DOHH2 (cell line): ENCODE measurements at regions not wholly inside any gene's neighbourhood (a gene's known extent, or its start where the extent isn't known, plus 50 kb on each side); places are given as distances from the start of the nearest gene placed in this dataset.

ENCODE experiments used
- H3F3A ChIP-seq: fragments of 200-600 bp; sonication (generic), shearing (Covaris generic); 2 replicates; pipeline ENCODE4 v1.6.0; 2016; ENCODE audit warnings: antibody characterized with exemption, mild to moderate bottlenecking; ENCODE audit not compliant: control insufficient read depth, insufficient read depth
- H3K27ac ChIP-seq: fragments of 200-600 bp; sonication (generic); 2 replicates; pipeline ENCODE4 v1.5.1; 2014; ENCODE audit warnings: low read depth, mild to moderate bottlenecking, low read length, moderate library complexity
- H3K27me3 ChIP-seq: fragments of 200-600 bp; sonication (generic); 2 replicates; pipeline ENCODE4 v1.6.1; 2014; ENCODE audit warnings: mild to moderate bottlenecking, low read length, mixed read lengths; ENCODE audit not compliant: control insufficient read depth
- H3K36me3 ChIP-seq: fragments of 200-600 bp; sonication (generic); 2 replicates; pipeline ENCODE4 v1.6.1; 2014; ENCODE audit warnings: mild to moderate bottlenecking, low read length, moderate library complexity, mixed read lengths; ENCODE audit not compliant: control insufficient read depth
- H3K4me1 ChIP-seq: fragments of 200-600 bp; sonication (generic); 2 replicates; pipeline ENCODE4 v1.6.1; 2014; ENCODE audit warnings: mild to moderate bottlenecking, low read length, mixed read lengths; ENCODE audit not compliant: control insufficient read depth
- H3K4me2 ChIP-seq: fragments of 200-600 bp; sonication (generic); 2 replicates; pipeline ENCODE4 v1.6.0; 2014; ENCODE audit warnings: mild to moderate bottlenecking, low read length, moderate library complexity
- H3K4me3 ChIP-seq: fragments of 200-600 bp; sonication (generic); 2 replicates; pipeline ENCODE4 v1.5.1; 2014; ENCODE audit warnings: mild to moderate bottlenecking, low read length, mixed read lengths
- H3K79me2 ChIP-seq: fragments of 200-600 bp; sonication (generic); 2 replicates; pipeline ENCODE4 v1.6.1; 2014; ENCODE audit warnings: mild to moderate bottlenecking, low read length, mixed read lengths; ENCODE audit not compliant: control insufficient read depth
- H3K9me2 ChIP-seq: fragments of 200-600 bp; sonication (generic); replicated peaks from 2 replicates; pipeline ENCODE4 v1.6.1; 2014; ENCODE audit warnings: mild to moderate bottlenecking, low read length, mixed read lengths; ENCODE audit not compliant: control insufficient read depth
- H3K9me3 ChIP-seq: fragments of 200-600 bp; sonication (generic); 2 replicates; pipeline ENCODE4 v1.6.1; 2014; ENCODE audit warnings: antibody characterized with exemption, low read length, mixed read lengths; ENCODE audit not compliant: control insufficient read depth, insufficient read depth
- H4K20me1 ChIP-seq: fragments of 200-600 bp; sonication (generic); 2 replicates; pipeline ENCODE4 v1.6.0; 2014; ENCODE audit warnings: low read depth, mild to moderate bottlenecking, antibody characterized with exemption, low read length, moderate library complexity; ENCODE audit not compliant: control insufficient read depth, insufficient read depth
- EZH2phosphoT487 ChIP-seq: fragments of 200-600 bp; sonication (generic); IDR thresholded peaks from 2 replicates; pipeline ENCODE4 v1.6.1; 2017; ENCODE audit warnings: borderline replicate concordance, mild to moderate bottlenecking, antibody characterized with exemption, low read length, moderate library complexity, mixed read lengths
- TF ChIP-seq, protein P1 (sequence below): fragments of 200-600 bp; sonication (generic); IDR thresholded peaks from one replicate; pipeline ENCODE4 v1.5.1; 2014; ENCODE audit warnings: antibody characterized with exemption, mild to moderate bottlenecking, low read depth, low read length; ENCODE audit not compliant: poor library complexity, severe bottlenecking

DNA sequence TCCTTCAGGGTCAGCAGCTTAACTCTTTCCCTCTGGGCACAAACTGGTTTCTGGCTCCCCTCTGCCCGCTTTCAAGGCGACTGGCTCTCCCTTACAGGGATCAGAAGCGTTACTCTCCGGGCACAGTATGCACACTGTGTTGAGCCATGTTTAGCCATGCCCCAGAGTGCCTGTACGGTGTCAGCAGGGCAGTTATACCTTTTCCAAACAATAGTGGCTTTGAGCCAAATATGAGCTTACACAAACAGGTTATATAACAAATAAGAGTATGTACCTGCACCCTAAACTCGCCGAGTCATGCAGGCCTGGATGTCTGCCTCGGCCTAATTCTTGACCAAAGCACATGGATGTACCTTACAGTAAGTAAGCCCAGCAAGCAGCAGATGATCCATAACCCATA lies 175.6 kb upstream of the ANKRD28 start:
- Histone ChIP-seq H3K27me3 (no peaks in the 10 kb centered on the region), H3K79me2 (no peaks in the 10 kb centered on the region), H3K36me3 (no peaks in the 10 kb centered on the region), H3K4me3 (no peak overlapping the region), H3F3A (no peaks in the 10 kb centered on the region), H3K4me2 (no peak overlapping the region), H3K9me3 (no peaks in the 10 kb centered on the region), H3K4me1 (no peaks in the 10 kb centered on the region), H4K20me1 (no peaks in the 10 kb centered on the region), H3K9me2 (no peaks in the 10 kb centered on the region), H3K27ac (no peak overlapping the region)
- no peak for TF ChIP-seq EZH2phosphoT487
- TF ChIP-seq, protein P1, sequence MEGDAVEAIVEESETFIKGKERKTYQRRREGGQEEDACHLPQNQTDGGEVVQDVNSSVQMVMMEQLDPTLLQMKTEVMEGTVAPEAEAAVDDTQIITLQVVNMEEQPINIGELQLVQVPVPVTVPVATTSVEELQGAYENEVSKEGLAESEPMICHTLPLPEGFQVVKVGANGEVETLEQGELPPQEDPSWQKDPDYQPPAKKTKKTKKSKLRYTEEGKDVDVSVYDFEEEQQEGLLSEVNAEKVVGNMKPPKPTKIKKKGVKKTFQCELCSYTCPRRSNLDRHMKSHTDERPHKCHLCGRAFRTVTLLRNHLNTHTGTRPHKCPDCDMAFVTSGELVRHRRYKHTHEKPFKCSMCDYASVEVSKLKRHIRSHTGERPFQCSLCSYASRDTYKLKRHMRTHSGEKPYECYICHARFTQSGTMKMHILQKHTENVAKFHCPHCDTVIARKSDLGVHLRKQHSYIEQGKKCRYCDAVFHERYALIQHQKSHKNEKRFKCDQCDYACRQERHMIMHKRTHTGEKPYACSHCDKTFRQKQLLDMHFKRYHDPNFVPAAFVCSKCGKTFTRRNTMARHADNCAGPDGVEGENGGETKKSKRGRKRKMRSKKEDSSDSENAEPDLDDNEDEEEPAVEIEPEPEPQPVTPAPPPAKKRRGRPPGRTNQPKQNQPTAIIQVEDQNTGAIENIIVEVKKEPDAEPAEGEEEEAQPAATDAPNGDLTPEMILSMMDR: no peak

DNA sequence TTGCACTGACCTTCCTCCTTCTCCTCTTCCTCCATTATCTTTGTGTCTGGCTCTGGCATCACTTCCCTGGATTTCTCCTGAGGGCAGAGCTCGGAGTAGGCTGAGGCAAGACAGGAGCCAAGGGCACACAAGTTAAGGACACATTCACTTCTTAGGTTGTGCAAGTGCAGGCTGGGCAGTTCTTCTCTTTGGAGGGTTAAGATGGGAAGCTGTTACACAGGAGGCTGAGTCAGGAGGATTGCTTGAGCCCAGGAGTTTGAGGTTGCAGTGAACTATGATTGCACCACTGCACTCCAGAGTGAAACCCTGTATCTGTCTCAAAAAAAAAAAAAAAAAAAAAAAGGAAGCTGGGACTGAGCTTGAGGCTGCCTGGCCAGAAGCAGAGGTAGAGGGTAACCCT lies 176.2 kb upstream of the ANKRD28 start:
- Histone ChIP-seq H4K20me1 (no peaks in the 10 kb centered on the region), H3K4me3 (no peak overlapping the region), H3K9me3 (no peaks in the 10 kb centered on the region), H3K36me3 (no peaks in the 10 kb centered on the region), H3K4me2 (no peak overlapping the region), H3K79me2 (no peaks in the 10 kb centered on the region), H3K4me1 (no peaks in the 10 kb centered on the region), H3K9me2 (no peaks in the 10 kb centered on the region), H3K27me3 (no peaks in the 10 kb centered on the region), H3K27ac (no peak overlapping the region), H3F3A (no peaks in the 10 kb centered on the region)
- no peak for TF ChIP-seq EZH2phosphoT487
- TF ChIP-seq, protein P1: no peak

GRCh38 chr3:15974647-15975046 lies 176.9 kb upstream of the ANKRD28 start:
- Histone ChIP-seq H3K9me2 (no peaks in the 10 kb centered on the region), H3K79me2 (no peaks in the 10 kb centered on the region), H3K4me3 (no peak overlapping the region), H3K9me3 (no peaks in the 10 kb centered on the region), H4K20me1 (no peaks in the 10 kb centered on the region), H3K4me2 (no peak overlapping the region), H3K4me1 (no peaks in the 10 kb centered on the region), H3K27ac (no peak overlapping the region), H3F3A (no peaks in the 10 kb centered on the region), H3K27me3 (no peaks in the 10 kb centered on the region), H3K36me3 (no peaks in the 10 kb centered on the region)
- TF ChIP-seq, protein P1: peak; percentile 69
- no peak for TF ChIP-seq EZH2phosphoT487

DNA sequence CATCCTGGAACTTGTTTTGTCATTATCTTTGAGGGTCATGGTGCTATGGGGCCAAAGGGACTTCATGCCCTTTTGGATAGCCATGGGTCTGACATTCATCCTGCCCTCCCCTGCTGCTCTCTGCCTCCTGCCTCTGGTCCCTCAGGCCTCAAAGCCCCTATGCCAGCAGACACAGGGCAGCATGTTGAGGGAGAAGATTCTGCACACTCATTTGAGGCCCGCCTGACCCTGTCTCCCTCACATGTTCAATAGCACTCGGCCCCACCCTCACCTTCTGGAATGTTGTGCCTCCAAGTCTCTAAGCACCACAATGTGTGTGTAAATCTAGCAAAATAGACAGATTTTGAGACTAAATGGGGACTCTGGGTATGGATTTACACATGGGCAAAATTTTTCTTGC lies 178.7 kb upstream of the ANKRD28 start:
- Histone ChIP-seq H3K9me2 (no peaks in the 10 kb centered on the region), H3K4me2 (no peak overlapping the region), H3K27ac (no peak overlapping the region), H3K36me3 (no peaks in the 10 kb centered on the region), H3K27me3 (no peaks in the 10 kb centered on the region), H3K79me2 (no peaks in the 10 kb centered on the region), H3F3A (no peaks in the 10 kb centered on the region), H3K4me1 (no peaks in the 10 kb centered on the region), H3K9me3 (no peaks in the 10 kb centered on the region), H3K4me3 (no peak overlapping the region), H4K20me1 (no peaks in the 10 kb centered on the region)
- TF ChIP-seq, protein P1: no peak
- no peak for TF ChIP-seq EZH2phosphoT487
